ENCODE measurements at regions not wholly inside any gene's neighbourhood (a gene's known extent, or its start where the extent isn't known, plus 50 kb on each side); places are given as distances from the start of the nearest gene placed in this dataset.

- TF ChIP-seq CTCF (conservative IDR thresholded peaks at IDR 0.05; ENCODE audit: low read depth, low read length), result no peak
- no peak for DNase-seq (ENCODE audit: low read depth)
- H3K4me3 ChIP-seq (ENCODE audit: low read depth, low read length), result no peak overlapping the region
Observed at GRCh38 chr10:123442901-123443300, 223.3 kb upstream of the GPR26 start.

DNA sequence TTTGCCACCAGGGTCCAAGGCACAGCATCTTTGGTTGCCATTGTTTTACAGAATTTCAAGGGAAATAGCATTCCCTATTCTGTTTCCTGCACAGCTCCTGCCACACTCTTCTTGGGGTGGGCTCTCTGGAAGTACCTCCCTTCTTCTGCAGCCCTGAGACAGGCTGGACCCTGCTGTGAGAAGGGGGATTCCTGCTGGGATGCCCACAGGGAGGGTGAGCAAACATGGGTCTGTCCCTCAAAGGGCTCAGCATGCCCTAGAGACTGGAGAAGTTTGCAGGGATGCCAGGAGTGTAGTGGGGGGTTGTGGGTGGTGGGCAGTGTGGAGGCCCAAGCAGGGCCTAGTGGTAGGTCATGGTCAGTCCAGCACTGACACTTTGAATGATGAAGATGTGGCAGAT lies 222.2 kb upstream of the GPR26 start:
- no peak for TF ChIP-seq CTCF (conservative IDR thresholded peaks at IDR 0.05; ENCODE audit: low read depth, low read length)
- no peak for DNase-seq (ENCODE audit: low read depth)
- H3K4me3 ChIP-seq (ENCODE audit: low read depth, low read length), result no peak overlapping the region

DNA sequence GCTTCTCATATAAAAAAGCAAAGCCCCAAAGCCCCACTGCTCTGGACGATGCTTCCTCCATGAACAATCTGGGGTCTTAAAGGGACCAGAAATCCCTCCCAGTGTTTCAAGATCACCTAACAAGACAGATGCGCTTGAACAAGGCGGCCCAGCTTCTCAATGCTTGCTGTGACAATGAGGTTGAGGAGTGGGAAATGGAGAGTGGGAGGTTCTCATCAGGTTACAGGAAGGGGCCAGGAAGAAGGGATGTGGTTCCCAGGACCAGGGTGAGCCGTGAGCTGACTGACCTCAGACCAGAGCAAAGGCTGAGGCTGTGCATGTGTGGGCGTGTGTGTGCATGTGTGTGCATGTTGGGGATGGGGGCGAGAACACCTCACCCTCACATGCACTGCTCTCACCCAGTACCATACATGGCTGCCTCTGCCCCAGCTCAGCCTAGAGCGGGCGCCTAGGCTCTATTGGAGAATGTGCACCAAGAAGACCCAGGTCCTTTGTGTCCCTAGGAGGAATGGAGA lies 220.8 kb upstream of the GPR26 start:
- TF ChIP-seq CTCF (conservative IDR thresholded peaks at IDR 0.05; ENCODE audit: low read depth, low read length), result no peak

GRCh38 chr10:123446449-123447156 lies 219.6 kb upstream of the GPR26 start:
- no peak for TF ChIP-seq CTCF (conservative IDR thresholded peaks at IDR 0.05; ENCODE audit: low read depth, low read length)
- DNase-seq (ENCODE audit: low read depth), result no peak
- no peak overlapping the region for H3K4me3 ChIP-seq (ENCODE audit: low read depth, low read length)

More for the DNA sequence above, 220.8 kb upstream of the GPR26 start:
- DNase-seq (ENCODE audit: low read depth), result no peak
- H3K4me3 ChIP-seq (ENCODE audit: low read depth, low read length), result no peak overlapping the region

DNA sequence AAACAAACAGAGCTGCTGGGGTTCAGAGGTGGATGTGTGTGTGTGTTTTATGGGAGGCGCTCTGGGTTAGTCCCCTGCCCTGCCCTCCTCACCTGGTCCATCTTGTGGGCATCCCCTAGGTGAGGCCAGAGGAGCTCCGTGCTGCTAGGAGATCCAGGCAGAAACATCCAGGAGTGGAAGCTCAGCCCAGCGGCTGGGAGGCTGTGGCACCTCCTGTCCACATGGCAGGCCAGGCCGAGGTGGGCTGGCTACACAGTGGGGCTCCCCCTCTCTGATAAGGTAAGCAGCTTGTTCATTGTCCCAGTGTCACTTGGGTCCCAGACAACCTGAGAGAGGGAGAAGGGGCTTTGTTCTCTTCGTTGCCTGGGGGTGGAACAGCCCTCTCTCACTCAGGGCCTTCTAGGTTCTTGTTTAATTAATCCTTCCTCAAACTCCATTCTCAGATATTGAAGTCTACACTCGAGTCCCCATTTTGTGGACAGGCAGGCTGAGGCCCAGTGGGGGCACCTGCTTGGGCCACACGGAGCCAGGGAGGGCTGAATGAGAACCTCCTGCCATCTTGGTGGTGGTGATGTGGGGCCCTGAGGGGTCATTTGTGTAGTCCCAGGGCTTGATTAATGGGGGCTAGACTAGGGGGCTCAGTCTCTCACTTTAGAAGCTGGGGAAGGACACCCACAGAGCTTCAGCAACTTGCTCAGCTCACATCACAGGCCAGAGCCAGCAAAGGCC lies 216.8 kb upstream of the GPR26 start:
- no peak overlapping the region for H3K4me3 ChIP-seq (ENCODE audit: low read depth, low read length)
- TF ChIP-seq CTCF (conservative IDR thresholded peaks at IDR 0.05; ENCODE audit: low read depth, low read length), result no peak
- no peak for DNase-seq (ENCODE audit: low read depth)

DNA sequence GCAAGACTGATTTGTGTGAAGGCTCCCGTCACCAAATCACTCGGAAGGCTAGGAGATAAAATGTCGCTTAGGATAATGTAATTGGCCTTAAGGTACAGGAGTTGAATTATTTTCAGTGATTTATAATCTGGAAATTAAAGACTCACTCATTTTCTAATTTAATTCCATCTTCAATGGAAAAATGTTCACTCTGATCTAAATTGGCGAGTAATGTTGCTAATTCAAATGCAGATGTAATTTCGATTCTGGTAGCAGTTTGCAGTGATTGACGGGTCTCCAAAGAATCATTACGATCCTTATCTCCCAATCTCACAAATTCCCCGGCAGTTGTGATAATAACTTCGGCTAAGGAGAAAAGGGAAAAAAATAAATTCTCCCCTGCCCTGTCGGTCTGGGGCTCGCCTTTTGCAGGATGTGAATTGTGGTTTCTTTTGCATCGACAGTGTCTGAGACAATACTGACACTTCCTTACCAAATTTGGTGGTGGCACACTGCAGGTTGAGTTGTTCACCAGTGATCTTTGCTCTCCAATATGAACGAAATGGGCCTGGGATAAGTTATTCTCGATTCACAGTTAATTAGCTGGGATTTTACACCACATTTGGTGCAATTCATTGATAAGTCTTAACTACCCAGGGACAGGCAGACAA lies 215.1 kb upstream of the GPR26 start:
- no peak overlapping the region for H3K4me3 ChIP-seq (ENCODE audit: low read depth, low read length)
- no peak for DNase-seq (ENCODE audit: low read depth)
- TF ChIP-seq CTCF (conservative IDR thresholded peaks at IDR 0.05; ENCODE audit: low read depth, low read length), result no peak

Measured in epithelial cell of proximal tubule (primary cell).